Cerebellar cortex (tissue), 1 donor: ENCODE measurements at regions not wholly inside any gene's neighbourhood (a gene's known extent, or its start where the extent isn't known, plus 50 kb on each side); places are given as distances from the start of the nearest gene placed in this dataset.

Experiments used
- DNase-seq: peaks from one replicate; pipeline ENCODE4 v3.0.0-alpha.2; 2015; ENCODE audit warnings: low spot score

DNA sequence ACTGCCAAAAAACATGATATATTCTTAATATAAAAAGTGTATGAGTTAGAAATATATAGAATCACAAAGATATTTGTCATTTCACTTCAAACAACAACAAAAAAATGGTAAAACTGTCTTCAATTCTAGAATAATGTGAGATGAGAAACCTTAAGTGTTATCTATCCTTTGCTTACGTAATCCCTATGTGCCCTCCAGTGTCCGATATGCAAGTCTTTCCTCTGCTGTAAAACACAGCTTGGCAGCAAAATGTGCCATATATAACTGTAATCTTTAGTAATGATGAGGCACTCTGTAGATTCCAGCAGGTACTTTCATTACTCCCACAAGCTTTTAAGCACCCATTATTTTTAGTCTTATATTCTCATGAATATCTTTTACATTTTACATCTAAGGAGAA, 555.1 kb upstream of the FRG1 start:
- no peak for DNase-seq

GRCh38 chr4:189396435-189396834, 544.2 kb upstream of the FRG1 start:
- DNase-seq = no peak

- DNase-seq = no peak
Observed at GRCh38 chr4:189404271-189404670, 536.4 kb upstream of the FRG1 start.

GRCh38 chr4:189409158-189409557, 531.5 kb upstream of the FRG1 start:
- DNase-seq = no peak

GRCh38 chr4:189414021-189414420, 526.7 kb upstream of the FRG1 start:
- no peak for DNase-seq

DNA sequence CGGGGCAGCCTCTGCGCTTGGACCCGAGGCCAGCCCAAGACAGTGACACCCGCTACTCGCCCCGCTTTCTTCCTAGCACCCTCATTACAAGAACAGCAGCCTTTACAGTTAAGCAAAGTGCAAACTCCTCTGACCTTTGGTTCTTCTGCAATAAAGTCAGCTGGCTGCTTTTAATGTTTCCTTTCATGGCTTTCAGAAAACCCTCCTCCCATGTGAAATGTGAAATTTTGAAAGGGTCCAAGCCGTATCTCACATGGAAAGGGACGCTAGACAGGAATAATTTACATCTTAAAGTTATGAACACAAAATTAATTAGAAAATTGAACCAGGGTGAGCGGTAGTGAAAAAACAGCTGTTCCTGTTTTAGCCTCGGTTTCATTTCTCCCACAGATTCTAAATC, 520.1 kb upstream of the FRG1 start:
- no peak for DNase-seq

DNA sequence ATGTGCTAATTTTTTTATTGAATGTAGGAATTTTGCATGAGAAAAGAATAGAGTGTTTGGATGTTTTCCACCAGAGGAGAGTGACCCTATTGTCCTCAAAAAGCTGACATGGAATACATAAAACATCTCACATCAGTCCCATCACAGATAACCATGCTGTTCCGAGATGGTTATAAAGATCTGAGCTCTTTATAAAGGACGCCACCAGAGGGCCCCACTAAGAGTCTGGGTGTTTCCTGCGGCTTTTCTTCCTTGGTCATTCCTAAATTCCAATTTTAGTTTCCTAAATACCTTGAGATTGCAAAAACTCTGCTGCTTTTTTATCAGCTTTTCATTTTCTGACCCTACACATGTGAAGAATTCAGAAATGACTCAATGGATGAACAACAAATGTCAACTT, 504.5 kb upstream of the FRG1 start:
- no peak for DNase-seq

DNA sequence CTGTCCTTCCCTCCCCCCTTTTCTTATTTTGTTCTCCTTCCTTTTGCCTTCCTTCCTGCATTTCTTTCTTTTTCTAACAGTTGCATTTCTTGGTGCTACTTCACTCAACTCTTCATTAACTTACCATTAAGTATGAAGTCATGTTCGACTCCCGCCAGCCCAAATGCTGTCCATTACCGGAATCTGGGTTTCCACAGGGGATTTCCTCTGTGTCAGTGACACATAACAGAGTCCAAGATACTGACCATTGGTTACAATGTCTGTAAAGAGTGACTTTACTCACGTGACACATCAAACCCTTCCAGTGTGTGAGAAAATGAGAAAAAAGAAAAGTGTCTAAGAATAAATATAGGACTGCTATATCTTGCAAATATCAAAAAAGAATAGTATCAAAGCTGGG, 500.0 kb upstream of the FRG1 start:
- DNase-seq = no peak

GRCh38 chr4:189443341-189443740, 497.3 kb upstream of the FRG1 start:
- no peak for DNase-seq

DNA sequence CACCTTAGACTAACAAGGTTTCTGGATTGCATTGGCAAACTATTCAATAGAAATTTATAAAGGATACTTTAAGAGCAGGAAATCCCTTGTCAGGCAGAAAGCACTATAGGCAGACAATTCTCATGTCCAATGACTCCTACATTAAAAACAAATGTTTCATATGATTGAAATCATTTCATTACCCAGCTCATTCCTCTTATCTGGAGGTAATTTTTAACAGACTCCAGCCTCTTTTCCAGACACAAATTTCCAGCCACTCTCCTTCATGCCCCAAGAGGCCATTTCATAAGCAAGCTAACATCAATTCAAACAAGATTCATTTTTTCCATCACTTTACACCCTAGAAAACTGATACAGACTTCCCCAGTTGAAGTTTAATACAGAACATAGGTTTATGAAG, 495.1 kb upstream of the FRG1 start:
- DNase-seq = no peak

DNA sequence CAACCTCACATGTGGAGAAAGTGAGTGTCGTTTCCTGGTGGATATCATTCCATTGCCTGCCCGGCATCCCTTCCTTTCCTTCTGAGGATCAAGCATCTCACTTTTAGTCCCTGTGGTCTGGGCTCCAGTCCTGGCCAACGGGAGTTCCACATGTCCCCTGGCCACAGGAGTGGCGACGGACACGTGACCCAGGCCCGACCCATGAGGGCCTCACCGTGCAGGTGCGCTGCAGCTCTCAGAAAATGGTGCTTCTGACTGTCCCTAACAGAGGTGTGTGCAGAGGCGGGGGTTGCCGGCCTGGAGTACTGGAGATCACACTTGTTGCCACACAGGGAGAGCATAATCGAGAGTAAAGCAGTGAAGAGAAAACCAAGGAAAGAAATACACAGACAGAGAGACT, 476.9 kb upstream of the FRG1 start:
- DNase-seq = no peak

- DNase-seq = no peak
Observed at GRCh38 chr4:189494407-189494806, 446.3 kb upstream of the FRG1 start.

GRCh38 chr4:189497516-189497915, 443.2 kb upstream of the FRG1 start:
- DNase-seq = no peak

- DNase-seq = no peak
Observed at GRCh38 chr4:189497996-189498395, 442.7 kb upstream of the FRG1 start.

- no peak for DNase-seq
Observed at GRCh38 chr4:189498457-189498856, 442.2 kb upstream of the FRG1 start.

GRCh38 chr4:189499696-189500095, 441.0 kb upstream of the FRG1 start:
- no peak for DNase-seq

DNA sequence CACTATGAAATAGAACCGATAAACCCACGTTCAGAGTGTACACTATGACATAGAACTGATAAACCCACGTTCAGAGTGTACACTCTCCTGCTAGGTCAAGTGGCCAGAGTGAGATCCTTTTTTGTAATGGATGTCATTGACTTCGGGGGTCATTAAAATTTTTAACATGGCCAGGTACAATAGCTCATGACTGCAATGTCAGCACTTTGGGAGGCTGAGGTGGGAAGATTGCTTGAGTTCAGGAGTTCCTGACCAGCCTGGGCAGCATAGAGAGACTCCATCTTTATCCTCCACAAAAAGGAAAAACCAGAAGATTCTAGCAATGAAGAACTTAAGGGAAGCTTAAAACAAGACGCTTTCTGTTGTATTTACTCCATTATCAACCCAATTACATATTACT, 439.7 kb upstream of the FRG1 start:
- DNase-seq = no peak

DNA sequence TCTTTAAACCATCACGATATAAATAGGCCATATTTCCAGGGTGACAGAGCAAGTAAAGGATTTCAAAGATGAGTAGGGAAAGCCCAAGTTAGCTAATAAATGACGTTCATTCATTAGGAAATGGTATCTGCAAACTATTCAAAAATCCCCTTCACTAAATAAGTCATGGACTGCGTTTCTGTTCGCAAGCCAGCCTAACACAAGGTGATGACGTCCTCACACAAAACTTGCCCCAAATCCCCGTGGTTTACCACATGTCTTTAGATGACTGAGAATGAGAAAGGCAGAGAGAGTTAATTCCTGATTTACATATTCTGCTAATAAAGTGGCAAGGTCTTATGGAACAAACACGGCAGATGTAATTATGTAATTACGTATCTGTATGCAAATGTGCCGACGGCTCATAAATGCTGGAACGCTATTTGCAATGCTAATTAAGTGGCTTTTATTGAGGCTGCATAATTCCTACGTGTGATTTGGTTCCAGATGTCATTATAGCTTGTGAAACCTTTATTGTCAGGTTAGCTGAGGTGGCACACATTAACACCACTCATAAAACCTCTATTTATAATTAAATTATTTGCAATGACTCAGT, 437.7 kb upstream of the FRG1 start:
- DNase-seq = no peak

- DNase-seq = no peak
Observed at GRCh38 chr4:189504220-189504619, 436.5 kb upstream of the FRG1 start.

GRCh38 chr4:189505380-189505779, 435.3 kb upstream of the FRG1 start:
- DNase-seq = no peak

DNA sequence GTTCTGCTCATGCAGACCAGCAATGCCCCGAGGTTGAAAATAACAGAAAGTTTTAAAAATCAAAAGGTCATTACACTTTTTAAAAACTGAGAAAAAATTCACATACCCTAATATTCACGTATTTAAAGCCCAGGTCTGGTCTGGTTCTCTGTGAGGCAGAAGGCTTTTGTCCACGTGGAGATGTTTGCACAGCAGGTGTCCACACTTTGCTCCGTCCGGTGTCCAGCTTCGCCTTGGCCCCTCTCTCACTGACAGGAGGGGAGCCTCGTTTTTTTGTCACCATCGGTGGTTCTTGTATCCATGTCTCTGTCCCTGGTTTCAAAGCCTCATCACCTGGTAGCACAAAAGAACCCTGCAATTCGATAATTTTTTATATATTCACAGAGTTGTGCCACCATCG, 434.6 kb upstream of the FRG1 start:
- no peak for DNase-seq

DNA sequence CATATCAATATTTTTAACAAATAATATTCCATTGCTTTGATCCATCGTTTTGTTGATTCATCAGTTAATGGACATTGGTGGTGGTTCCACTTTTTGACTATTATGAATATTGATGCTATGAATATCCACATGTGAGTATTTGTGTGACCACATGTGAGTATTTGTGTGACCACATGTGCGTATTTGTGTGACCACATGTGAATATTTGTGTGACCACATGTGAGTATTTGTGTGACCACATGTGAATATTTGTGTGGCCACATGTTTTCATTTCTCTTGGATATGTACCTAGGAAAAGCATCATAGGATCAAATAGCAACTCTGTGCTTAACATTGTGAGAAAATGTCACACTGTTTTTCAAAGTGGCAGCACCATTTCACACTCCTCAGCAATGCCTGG, 433.6 kb upstream of the FRG1 start:
- no peak for DNase-seq

- no peak for DNase-seq
Observed at GRCh38 chr4:189510601-189511000, 430.1 kb upstream of the FRG1 start.

- no peak for DNase-seq
Observed at GRCh38 chr4:189511581-189511980, 429.1 kb upstream of the FRG1 start.

DNA sequence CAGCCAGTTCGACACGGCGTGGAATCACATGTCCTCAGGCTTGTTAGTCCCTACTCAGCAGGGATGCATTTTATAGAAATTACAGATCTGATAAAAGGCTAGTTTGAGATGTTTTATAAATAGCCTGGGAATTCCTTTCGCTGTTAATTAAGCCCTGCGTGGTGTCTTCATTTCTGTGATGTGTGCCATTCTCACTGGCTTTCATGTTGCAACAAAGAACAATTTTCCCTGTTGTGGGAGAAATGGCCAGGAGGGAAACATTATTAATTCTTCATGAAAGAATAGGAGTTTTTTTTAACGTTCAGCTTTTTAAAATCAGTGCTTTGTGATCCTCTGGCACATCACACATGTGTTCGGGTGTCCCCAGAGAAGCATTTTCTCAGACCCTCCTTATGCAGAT, 427.3 kb upstream of the FRG1 start:
- DNase-seq = no peak
